ENCODE measurements at regions not wholly inside any gene's neighbourhood (a gene's known extent, or its start where the extent isn't known, plus 50 kb on each side); places are given as distances from the start of the nearest gene placed in this dataset.

DNA sequence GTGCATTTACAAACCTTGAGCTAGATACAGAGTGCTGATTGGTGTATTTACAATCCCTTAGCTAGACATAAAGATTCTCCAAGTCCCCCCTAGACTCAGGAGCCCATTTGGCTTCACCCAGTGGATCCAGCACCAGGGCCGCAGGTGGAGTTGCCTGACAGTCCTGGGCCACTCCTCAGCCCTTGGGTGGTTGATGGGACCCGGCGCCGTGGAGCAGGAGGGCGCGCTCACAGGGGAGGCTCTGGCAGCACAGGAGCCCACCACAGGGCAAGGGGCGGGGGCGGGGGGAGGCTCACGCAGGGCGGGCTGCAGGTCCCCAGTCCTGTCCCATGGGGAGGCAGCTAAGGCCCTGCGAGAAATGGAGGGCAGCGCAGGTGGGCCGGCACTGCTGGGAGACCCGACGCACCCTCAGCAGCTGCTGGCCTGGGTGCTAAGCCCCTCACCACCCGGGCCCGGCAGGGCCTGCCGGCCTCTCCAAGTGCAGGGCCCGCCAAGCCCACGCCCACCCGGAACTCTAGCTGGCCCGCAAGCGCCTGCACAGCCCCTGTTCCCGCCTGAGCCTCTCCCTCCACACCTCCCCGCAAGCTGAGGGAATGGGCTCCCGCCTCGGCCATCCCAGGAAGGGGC, 613.5 kb downstream of the TLE4 start:
- TF ChIP-seq MYC (IDR thresholded peaks at IDR 0.05; ENCODE audit: low read depth, low read length): no peak
- TF ChIP-seq, protein P1, sequence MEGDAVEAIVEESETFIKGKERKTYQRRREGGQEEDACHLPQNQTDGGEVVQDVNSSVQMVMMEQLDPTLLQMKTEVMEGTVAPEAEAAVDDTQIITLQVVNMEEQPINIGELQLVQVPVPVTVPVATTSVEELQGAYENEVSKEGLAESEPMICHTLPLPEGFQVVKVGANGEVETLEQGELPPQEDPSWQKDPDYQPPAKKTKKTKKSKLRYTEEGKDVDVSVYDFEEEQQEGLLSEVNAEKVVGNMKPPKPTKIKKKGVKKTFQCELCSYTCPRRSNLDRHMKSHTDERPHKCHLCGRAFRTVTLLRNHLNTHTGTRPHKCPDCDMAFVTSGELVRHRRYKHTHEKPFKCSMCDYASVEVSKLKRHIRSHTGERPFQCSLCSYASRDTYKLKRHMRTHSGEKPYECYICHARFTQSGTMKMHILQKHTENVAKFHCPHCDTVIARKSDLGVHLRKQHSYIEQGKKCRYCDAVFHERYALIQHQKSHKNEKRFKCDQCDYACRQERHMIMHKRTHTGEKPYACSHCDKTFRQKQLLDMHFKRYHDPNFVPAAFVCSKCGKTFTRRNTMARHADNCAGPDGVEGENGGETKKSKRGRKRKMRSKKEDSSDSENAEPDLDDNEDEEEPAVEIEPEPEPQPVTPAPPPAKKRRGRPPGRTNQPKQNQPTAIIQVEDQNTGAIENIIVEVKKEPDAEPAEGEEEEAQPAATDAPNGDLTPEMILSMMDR (IDR thresholded peaks at IDR 0.05; ENCODE audit: low read depth, low read length): no peak
- DNase-seq (ENCODE audit: low read depth): no peak
- H3K4me3 ChIP-seq (ENCODE audit: low read depth, low read length): no peak overlapping the region

DNA sequence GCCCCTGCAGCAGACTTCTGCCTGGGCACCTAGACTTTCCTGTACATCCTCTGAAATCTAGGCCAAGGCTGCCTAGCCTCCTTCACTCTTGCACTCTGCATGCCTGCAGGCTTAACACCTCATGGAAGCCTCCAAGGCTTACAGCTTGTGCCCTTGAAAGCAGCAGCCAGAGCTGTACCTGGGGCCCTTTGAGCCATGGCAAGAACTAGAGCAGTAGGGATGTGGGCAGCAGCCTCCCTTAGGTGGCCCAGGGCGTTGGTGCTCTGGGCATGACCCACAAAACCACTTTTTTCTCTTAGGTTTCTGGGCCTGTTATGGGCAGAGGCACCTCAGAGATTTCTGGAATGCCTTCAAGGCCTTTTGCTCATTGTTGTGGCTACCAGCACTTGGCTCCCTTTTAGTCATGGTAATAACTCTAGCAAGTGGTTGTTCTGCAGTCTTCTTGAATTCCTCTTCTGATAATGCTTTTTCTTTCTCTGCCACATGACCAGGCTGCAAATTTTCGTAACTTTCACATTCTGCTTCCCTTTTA, 606.2 kb downstream of the TLE4 start:
- no peak overlapping the region for H3K4me3 ChIP-seq (ENCODE audit: low read depth, low read length)
- no peak for DNase-seq (ENCODE audit: low read depth)

DNA sequence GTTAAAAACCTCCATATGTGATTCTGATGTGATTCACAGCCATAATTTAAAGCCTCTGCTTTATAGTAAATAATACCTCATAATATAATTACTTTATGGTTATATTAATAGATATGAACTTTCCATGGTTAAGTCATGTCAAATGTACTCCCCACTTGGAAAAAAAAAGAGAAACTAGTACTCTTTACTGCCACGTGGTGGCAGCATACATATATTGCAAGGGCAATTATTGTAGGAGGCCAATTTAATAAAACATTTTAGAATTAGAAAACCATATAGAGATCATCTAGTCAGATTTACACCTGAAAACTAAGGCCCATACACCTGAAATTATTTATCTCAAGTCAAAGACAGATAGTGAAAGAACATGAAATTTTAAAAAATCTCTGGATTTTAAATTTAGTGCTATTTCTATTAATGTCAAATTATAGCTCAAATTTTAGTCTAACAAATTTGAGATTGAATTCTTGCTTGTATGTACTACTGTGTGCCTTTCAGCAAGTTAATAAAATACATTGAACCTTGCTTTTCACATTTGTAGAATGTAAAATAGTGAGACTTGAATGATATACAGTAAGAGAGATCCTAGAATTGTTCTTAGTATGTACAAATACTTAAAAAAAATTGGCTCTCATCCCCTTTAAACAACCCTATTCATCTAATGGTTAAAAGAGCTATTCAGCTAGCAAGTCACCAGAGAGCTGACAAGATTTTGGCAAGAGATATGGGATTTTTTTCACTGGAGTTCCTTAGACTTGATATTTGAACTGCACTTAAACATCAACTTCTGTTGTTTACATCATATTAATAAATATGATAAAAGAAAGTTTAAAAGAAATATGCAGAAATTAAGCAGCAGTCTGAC, 603.8 kb downstream of the TLE4 start:
- no peak overlapping the region for H3K4me3 ChIP-seq (ENCODE audit: low read depth, low read length)
- DNase-seq (ENCODE audit: low read depth): peak; percentile 30
- TF ChIP-seq, protein P1 (IDR thresholded peaks at IDR 0.05; ENCODE audit: low read depth, low read length): peak; percentile 46
- TF ChIP-seq POLR2A (IDR thresholded peaks at IDR 0.05; ENCODE audit: extremely low read depth, insufficient read length) (no peak), MYC (IDR thresholded peaks at IDR 0.05; ENCODE audit: low read depth, low read length) (no peak)
- TF ChIP-seq, protein P2, sequence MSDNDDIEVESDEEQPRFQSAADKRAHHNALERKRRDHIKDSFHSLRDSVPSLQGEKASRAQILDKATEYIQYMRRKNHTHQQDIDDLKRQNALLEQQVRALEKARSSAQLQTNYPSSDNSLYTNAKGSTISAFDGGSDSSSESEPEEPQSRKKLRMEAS (IDR thresholded peaks at IDR 0.05; ENCODE audit: low read depth, low read length): peak; percentile 81

More for the DNA sequence above, 606.2 kb downstream of the TLE4 start:
- TF ChIP-seq MYC (IDR thresholded peaks at IDR 0.05; ENCODE audit: low read depth, low read length) (no peak), POLR2A (IDR thresholded peaks at IDR 0.05; ENCODE audit: extremely low read depth, insufficient read length) (no peak)
- TF ChIP-seq, protein P1 (IDR thresholded peaks at IDR 0.05; ENCODE audit: low read depth, low read length): no peak
- TF ChIP-seq, protein P2 (IDR thresholded peaks at IDR 0.05; ENCODE audit: low read depth, low read length): no peak

DNA sequence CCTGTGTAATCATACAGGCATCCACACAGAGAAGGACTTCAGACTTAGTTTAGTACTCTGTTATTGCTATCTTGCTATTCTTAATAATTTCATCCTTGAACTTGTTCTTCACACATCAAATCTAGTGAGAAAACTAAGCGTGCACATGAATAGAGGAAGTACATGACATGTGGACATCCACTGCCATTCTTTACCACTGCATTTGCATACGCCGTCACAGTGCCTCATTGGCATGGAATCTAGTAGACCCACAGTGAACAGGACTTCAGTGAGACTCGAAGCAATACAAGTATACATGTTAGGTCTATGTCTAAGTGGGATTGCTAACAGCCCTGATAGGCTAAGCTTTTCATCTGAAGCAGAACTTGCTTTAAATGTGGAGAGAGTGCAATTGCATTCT, 592.1 kb downstream of the TLE4 start:
- DNase-seq (ENCODE audit: low read depth): no peak
- H3K4me3 ChIP-seq (ENCODE audit: low read depth, low read length): no peak overlapping the region
- 0 out of 2 replicates have a peak, but pooled peaks have one; percentile 10 for TF ChIP-seq MYC (IDR thresholded peaks at IDR 0.05; ENCODE audit: low read depth, low read length)
- no peak for TF ChIP-seq POLR2A (IDR thresholded peaks at IDR 0.05; ENCODE audit: extremely low read depth, insufficient read length)

DNA sequence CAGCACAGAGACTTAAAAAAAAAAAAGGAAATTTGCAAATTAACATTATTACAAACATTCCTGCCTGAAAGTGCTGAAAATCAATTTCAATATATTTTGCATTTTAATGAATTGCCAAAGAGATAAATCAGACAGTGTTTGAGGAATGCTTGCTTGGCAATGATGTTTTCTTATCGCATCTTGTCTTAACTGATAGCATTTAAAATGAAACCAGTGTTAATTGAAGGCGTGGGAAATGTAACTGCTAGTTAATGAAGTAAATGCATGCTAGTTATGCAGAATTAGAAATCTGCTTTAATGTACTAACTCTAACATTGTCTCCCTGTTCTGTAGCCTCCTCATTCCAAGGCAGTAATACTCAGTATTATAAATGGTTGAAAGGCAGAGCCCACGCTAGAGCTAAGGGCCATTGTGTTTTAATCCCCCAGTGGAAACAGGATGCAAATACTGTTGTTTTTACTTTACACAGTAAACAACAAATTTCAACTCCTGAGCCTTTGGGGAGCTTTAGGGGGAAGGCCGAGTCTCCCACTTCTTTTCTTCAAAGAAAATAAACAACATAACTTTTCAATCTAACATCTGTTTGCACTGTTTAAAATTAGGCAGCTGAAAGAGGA, 586.9 kb downstream of the TLE4 start:
- no peak for DNase-seq (ENCODE audit: low read depth)
- TF ChIP-seq, protein P2 (IDR thresholded peaks at IDR 0.05; ENCODE audit: low read depth, low read length): no peak
- no peak for TF ChIP-seq POLR2A (IDR thresholded peaks at IDR 0.05; ENCODE audit: extremely low read depth, insufficient read length)
- no peak for TF ChIP-seq MYC (IDR thresholded peaks at IDR 0.05; ENCODE audit: low read depth, low read length)
- TF ChIP-seq, protein P1 (IDR thresholded peaks at IDR 0.05; ENCODE audit: low read depth, low read length): no peak
- no peak overlapping the region for H3K4me3 ChIP-seq (ENCODE audit: low read depth, low read length)

DNA sequence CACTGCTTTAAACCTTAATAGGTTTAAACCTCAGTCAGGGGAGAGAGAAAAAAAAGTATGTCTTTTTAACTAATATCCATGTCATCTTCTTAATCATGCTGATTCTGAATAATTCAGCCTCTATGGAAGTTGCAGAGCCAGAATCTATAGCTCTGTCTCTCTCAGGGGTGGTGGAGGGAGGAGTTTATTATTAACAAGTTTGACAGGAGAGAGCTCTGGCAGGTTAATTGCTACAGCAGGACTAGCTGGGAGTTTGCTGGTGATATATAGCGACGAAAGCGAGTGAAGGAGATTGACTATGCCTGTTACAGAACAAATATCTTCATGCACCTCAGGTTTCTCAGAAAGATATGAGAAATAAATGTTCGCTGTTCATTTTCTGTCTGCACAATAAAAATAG, 586.4 kb downstream of the TLE4 start:
- no peak for DNase-seq (ENCODE audit: low read depth)
- TF ChIP-seq, protein P2 (IDR thresholded peaks at IDR 0.05; ENCODE audit: low read depth, low read length): no peak
- TF ChIP-seq MYC (IDR thresholded peaks at IDR 0.05; ENCODE audit: low read depth, low read length) (no peak), POLR2A (IDR thresholded peaks at IDR 0.05; ENCODE audit: extremely low read depth, insufficient read length) (no peak)
- TF ChIP-seq, protein P1 (IDR thresholded peaks at IDR 0.05; ENCODE audit: low read depth, low read length): no peak

More for the DNA sequence above, 586.4 kb downstream of the TLE4 start:
- H3K4me3 ChIP-seq (ENCODE audit: low read depth, low read length): no peak overlapping the region
